ENCODE measurements at regions not wholly inside any gene's neighbourhood (a gene's known extent, or its start where the extent isn't known, plus 50 kb on each side); places are given as distances from the start of the nearest gene placed in this dataset.

DNA sequence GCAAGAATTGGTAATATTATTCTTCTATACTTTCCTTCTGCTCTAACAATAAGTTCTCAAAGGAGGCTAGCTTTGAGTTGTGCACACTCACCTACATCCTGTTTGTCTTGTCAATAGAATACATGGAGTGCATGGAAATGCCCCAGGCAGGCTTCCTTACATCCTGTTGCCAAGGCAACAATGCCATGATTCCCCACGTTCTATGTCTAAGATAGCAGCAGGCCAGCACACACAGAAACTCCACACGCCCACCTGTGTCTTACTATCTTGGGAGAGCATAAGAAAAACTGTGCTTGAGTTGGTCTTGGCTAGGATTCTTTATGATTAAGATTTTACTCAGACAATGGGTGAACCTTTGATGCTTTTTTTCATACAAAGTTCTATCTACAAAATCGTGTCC is 379.2 kb downstream of the AASDHPPT start:
- TF ChIP-seq, protein P1, sequence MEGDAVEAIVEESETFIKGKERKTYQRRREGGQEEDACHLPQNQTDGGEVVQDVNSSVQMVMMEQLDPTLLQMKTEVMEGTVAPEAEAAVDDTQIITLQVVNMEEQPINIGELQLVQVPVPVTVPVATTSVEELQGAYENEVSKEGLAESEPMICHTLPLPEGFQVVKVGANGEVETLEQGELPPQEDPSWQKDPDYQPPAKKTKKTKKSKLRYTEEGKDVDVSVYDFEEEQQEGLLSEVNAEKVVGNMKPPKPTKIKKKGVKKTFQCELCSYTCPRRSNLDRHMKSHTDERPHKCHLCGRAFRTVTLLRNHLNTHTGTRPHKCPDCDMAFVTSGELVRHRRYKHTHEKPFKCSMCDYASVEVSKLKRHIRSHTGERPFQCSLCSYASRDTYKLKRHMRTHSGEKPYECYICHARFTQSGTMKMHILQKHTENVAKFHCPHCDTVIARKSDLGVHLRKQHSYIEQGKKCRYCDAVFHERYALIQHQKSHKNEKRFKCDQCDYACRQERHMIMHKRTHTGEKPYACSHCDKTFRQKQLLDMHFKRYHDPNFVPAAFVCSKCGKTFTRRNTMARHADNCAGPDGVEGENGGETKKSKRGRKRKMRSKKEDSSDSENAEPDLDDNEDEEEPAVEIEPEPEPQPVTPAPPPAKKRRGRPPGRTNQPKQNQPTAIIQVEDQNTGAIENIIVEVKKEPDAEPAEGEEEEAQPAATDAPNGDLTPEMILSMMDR (conservative IDR thresholded peaks at IDR 0.05), result no peak
- no peak for TF ChIP-seq ZFX (IDR thresholded peaks at IDR 0.05)
